IPS-18c (cell line): ENCODE measurements at regions not wholly inside any gene's neighbourhood (a gene's known extent, or its start where the extent isn't known, plus 50 kb on each side); places are given as distances from the start of the nearest gene placed in this dataset.

ENCODE experiments used
- H3K4me3 ChIP-seq: 2 replicates; pipeline ENCODE4 v1.7.0; 2013; ENCODE audit warnings: low read depth, mild to moderate bottlenecking, low read length, moderate library complexity; ENCODE audit not compliant: insufficient read depth
- H3K9me3 ChIP-seq: one replicate; pipeline ENCODE4 v1.6.1; 2013; ENCODE audit warnings: mild to moderate bottlenecking, low read length, moderate library complexity; ENCODE audit not compliant: control insufficient read depth, insufficient read depth

DNA sequence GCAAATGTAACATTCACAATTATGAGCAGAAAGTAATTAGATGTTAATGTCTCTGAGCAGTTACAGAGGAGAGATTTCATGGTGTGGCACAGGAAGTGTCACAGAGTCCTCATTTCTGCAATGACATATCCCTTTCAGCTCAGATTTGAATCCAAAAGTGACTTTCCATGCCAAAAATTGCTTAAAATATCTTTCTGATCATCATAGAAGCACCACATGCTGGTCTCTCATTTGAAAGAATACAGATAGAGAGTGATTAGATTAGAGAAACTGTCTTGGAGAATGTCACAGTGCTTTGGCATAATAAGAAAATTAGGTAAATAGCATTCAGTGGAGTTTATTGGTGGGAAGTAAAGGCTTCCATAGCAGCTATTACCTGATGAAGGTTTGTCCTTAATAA is 383.4 kb upstream of the CDH2 start:
- no peak overlapping the region for H3K4me3 ChIP-seq
- H3K9me3 ChIP-seq: no peaks in the 10 kb centered on the region

DNA sequence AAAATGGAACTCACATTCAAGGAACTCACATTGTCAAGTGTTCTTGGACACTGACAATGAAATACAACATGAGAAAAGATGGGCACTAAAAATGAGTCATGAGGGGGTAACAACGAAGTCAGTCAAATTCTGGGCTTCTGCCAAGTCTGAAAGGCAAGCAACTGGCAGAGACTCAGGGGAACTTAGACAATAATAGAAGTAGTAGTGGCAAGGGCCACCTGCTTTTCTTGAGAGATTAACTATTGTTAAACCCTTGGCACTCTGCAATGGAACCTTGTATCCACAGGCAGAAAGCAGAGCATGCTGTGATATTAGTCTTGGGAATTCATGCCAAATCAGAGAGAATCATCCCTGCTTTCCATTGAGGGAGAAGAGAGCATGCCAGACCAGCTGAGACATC is 382.6 kb upstream of the CDH2 start:
- Histone ChIP-seq H3K9me3 (no peaks in the 10 kb centered on the region), H3K4me3 (no peak overlapping the region)

DNA sequence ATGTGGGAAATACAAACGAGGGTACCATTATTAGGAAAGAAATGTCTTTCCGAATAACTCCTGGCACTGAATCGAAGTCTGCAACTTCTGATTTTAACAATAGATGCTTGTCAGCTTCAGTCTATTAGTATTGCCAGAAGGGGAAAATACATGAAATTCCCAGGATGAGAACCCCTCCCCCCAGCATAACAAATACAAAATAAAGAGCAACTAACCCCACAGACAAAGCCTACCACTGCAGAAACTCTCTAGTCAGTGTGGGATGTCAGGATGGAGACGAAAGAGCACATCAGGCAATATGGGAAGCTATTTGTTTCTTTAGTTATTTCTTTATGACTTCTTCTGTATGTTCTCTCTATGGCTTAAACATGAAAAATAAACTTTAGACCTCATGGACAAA is 365.0 kb upstream of the CDH2 start:
- H3K4me3 ChIP-seq: no peak overlapping the region
- H3K9me3 ChIP-seq: no peaks in the 10 kb centered on the region

DNA sequence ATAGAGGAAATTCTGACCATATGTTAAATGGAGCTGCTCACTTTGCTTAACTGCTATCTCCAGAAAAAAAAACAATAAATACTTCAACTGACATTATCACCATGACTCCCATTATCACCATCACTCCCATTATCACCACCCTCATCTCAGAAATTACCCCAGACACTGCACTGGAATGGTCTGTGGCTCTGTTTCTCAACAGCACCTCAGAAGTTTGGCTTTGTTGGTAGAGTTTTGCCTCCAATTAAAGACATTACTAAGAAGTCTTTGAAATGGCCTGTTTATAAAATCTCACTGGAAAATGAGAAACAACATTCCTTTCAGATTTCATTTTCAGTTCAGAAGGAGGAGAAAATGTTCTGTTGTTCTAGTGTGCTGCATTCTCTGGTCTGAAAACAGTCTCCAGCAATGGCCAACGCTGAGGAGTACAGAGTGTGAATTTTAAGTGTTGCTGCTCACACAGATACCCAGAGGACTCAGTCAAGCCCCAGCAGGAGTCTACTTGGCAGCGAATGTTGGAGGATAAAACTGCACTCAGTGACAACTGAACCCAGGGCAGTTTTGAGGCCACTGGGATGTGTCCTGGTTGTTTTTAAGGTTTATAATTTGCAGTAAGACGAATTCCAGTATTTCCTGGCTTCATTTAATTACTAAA is 364.5 kb upstream of the CDH2 start:
- H3K4me3 ChIP-seq: no peak overlapping the region
- H3K9me3 ChIP-seq: no peaks in the 10 kb centered on the region

DNA sequence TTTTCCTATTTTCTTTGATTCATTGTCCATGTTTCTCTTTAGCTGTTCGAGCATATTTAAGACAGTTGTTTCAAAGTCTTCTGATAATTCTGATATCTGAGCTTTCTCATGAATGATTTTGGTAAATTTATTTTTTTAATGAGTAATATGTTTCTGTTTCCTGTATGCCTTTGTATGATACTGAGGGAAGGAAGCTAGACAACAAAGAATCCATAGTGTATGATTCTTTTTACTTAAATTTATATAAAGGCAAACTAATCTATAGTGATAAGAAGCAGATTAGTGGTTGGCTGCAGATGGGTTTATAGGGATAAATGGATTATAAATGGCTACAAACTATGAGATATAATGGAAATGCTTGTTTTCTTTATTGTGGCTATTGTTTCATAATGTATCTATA is 352.7 kb upstream of the CDH2 start:
- H3K4me3 ChIP-seq: no peak overlapping the region
- H3K9me3 ChIP-seq: no peaks in the 10 kb centered on the region

DNA sequence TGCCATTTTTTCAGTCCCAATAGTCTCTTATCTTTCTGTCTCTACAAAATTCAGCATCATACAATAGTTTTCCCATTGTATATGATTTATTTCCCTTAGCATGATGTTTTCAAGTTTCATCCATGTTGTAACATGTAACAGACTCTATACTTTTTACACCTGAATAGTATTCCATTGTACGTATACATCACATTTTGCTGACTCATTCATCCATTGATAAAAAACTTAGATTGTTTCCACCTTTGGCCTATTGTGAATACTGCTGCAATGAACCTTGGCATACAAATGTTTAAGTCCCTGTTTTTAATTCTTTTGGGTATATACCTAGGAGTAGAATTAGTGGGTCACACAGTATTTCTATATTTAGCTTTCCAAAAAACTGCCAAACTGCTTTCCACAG is 349.3 kb upstream of the CDH2 start:
- Histone ChIP-seq H3K9me3 (no peaks in the 10 kb centered on the region), H3K4me3 (no peak overlapping the region)

DNA sequence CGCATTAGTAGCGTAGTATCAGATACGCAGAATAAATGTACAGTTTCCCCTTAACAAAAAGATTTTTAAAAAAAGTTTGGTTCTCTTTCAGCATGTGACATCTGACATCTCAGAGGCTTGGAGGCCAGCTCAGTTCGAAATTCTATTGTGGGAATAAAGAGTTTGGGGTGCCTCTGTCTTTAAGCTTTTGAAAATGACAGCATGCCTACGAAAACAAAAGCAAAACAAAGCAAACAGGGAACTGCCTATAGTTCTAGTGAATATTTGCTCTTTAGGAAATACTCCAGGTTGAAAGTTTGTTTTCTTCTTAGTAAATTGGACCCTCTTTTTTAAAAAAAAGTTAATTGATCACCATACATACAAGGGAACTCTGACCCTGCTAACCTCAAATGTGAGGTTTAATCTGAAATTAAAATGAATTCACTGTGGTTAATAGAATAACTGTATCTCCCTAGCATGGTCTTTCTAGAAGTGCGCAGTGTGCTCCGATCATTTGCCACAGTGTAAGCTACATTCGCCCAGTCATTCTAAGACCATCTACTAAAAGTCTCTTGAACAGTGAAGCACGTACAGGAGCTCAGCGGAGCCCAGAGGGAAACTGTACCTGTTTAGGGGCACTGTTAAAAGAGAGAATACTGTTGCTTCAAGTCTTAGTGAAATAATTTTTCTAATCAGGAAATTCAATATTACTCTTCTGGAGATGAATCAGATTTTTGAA is 347.0 kb upstream of the CDH2 start:
- Histone ChIP-seq H3K9me3 (no peaks in the 10 kb centered on the region), H3K4me3 (no peak overlapping the region)

DNA sequence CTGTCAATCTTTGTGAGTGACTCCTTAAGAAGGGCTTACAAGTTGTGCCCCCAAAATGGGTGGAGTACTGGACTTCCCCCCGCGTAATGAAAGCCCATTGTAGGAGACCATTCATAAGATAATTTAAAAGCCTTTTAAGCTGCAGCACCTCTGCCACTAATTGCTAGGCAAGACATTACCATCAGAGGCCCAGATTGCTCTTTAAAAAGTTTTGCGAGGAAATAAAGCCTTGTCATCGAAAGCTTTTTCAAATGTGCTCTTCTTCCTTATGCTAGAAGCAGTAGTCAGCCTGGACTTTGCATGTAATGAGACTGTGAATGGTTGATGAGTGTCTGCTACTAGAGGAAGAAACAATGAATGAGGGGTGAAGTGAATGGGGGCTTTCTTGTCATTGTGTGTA is 345.3 kb upstream of the CDH2 start:
- H3K9me3 ChIP-seq: no peaks in the 10 kb centered on the region
- no peak overlapping the region for H3K4me3 ChIP-seq

DNA sequence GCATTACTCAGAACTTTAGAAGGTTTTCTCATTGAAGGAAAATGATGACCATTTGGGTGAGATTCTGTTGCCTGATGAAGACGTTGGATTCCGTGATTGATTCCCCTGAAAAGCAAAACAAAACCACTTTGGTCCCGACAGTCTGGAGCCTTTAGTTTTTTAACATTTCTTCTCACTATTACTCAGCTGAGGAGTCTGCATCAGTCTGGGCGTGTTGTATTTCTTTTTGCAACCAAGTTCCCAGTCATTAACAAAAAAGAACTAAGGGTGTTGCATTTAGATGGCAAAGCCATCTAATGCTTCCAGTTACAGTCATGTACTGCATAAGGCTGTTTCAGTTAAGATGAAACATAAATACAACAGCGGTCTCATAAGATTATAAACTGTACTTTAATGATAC is 343.1 kb upstream of the CDH2 start:
- Histone ChIP-seq H3K4me3 (no peak overlapping the region), H3K9me3 (no peaks in the 10 kb centered on the region)

DNA sequence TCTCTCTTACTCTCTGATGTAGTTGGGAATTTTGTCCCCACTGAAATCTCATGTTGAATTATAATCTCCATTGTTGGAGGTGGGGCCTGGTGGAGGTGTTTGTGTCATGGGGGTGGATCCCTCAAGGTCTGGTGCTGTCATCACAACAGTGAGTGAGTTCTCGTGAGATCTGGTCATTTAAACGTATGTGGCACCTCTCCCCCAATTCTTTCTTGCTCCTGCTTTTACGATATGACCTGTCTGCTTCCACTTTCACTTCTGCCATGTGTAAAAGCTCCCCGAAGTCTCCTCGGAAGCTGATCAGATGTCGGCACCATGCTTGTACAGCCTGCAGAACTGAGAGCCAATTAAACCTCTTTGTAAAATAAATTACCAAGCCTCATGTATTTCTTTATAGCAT is 337.8 kb upstream of the CDH2 start:
- Histone ChIP-seq H3K9me3 (no peaks in the 10 kb centered on the region), H3K4me3 (no peak overlapping the region)

DNA sequence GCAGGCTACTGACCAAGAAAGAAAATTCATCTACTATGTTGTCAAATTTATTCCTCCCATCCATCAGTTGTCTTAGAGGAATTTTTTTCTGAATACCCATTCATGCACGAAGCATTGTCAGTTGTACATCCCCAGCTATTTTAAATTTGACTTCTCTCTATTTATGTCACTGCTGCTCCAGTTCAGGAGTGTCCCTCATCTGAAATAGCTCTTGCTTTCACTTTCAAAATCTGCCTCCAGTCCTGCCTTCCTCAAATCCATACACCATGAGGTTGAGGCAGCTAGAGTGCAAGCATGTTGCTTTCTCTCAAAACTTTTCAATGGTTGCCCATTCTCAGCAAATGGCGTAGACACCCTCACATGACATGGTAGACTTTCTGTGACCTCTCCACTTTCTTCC is 335.4 kb upstream of the CDH2 start:
- no peaks in the 10 kb centered on the region for H3K9me3 ChIP-seq
- H3K4me3 ChIP-seq: no peak overlapping the region

DNA sequence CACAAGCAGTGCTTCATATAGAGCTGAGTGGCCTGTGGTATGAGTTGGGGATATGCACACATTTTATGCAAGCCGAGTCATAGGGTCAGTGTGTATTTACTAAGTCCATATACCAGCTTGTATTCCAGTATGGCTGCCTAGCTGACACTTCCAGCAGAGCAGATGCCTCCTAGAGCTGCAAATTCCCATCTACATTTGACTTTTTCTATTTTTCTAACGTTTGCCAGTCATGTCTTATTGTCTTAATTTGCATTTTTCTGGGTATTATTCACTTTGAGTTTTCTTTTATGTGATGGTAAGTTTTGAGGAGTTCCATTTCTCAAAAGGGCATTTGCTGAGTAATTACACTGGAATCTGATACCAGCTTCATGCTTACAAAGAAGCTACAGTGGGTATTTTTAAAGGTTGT is 334.5 kb upstream of the CDH2 start:
- no peak overlapping the region for H3K4me3 ChIP-seq
- no peaks in the 10 kb centered on the region for H3K9me3 ChIP-seq

DNA sequence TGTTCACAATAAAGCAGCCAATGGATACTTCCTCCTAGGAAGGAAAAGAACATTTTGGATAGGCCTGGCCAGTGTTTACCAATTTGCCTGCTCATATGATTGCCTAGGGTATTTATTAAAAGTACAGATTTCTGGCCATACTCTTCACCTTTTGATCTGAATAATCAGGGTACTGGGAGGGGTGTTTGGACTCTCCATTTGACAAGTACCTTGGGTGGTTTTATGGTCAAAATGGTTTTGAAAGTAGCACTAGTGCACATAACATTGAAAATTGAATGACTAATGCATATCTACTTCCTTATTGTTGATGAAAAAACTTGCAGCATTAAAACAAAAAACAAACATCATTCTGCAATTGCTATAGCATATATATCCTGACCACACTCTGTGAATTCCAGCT is 333.3 kb upstream of the CDH2 start:
- H3K9me3 ChIP-seq: no peaks in the 10 kb centered on the region
- H3K4me3 ChIP-seq: no peak overlapping the region

DNA sequence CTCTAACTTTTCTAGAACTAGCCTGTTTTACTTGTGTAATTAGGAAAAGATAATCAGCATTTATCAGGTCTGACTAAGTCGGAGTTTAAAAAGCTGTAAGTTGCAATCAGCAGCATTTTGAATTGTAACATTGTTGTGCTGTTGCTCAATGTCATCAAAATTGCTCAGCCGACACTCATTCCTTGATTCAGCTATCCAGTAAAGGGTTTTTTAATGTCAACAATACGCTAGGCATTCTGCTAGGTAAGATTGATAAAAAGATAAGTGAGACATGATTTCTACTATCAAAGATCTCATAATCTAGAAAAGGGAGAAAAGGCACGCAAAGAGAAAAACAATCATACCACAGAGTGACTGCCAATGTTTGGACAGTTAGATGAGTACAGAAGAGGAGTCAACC is 327.1 kb upstream of the CDH2 start:
- Histone ChIP-seq H3K4me3 (no peak overlapping the region), H3K9me3 (no peaks in the 10 kb centered on the region)

DNA sequence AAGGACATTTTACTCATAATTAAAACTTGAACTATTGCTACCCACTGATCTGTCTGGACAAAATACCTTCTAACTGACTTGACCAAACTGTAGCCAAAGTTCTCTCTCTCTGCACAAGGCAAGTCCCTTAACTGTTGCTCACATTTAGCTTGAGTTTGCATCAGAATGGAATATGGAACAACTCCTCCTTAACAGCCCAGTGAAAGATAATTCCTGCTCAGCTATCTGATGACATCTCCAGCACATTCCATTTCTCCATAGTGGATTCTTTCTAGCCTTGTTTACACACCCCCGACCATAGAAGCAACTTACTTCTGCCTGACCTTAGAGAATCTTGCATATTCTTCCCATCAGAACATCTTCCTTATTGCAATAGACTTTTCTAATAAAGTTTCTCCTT is 317.2 kb upstream of the CDH2 start:
- Histone ChIP-seq H3K9me3 (no peaks in the 10 kb centered on the region), H3K4me3 (no peak overlapping the region)

DNA sequence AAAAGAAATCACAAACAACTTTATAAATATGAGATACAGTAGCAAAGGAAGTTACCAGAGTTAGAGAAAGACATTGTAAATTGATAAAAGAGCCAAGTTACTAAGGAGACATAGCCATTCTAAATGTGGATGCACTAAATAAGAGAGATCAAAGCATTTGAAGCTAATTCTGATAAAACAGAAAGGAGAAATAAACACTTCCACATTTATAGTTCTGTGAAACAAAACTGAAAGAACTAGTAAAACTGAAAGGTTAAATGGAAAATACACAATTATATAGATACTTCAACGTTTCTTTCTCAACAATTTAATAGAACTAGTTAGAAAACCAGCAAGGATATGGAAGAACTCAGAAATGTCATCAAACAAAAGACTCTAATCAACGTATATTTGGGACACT is 309.0 kb upstream of the CDH2 start:
- H3K4me3 ChIP-seq: no peak overlapping the region
- no peaks in the 10 kb centered on the region for H3K9me3 ChIP-seq

DNA sequence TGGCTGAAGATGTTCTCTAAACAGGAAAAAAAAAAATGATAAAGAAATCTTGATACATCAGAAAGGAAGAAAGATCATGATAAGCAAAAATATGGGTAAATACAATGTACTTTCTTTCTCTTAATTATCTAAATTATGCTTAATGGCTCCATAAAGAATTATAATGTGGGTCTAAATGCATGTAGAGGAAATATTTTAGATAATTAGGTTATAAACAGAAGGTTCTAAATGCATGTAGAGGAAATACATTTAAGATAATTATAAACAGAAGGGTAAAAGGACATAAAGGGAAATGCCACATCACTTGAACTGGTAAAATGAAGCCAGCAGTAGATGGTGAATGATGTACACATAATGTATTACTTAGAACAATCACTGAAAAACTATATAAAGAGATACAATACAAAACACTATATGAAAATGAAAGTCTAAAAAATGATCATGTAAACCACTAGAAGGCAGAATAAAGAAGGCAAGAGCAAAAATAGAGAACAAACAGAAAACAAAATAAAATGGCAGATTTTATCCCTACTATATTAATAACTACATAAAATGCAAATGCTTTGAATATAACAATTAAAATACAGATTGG is 308.4 kb upstream of the CDH2 start:
- H3K4me3 ChIP-seq: no peak overlapping the region
- no peaks in the 10 kb centered on the region for H3K9me3 ChIP-seq

DNA sequence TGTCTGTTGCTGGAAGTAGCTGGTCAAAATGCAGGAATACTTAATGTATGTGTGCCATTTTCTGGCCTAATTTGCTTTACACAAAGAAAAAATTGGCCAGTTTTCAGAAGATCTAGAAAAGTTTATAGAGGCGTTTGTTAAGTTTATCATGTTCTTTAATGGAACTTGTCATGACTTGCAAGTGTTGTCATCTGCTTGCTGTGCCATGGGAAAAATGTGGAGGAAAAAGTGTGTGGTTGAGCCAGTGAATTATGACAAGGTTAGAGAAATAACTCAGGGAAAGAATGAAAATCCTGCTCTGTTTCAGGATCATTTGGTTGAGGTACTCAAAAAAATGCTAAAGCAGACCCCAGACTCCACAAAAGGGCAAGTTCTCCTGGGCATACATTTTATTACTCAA is 301.6 kb upstream of the CDH2 start:
- H3K4me3 ChIP-seq: no peak overlapping the region

DNA sequence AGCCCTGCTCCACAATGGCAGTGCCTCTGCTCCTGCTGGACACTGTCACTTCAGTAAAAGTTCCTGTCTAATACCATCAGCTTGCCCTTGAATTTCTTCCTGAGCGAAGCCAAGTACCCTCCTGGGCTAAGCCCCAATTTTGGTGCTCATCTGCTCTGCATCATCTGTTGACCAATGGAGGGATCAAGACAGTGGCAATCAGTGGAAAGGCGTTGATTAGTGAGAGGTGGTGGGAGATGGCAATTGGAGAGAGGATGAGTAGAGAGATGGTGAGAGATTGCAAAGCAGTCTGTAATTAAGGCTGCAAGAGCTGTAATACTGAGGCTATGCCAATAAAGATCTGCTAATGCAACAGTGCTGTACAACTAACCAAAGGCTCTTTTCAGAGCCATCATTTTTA is 299.4 kb upstream of the CDH2 start:
- no peaks in the 10 kb centered on the region for H3K9me3 ChIP-seq
- H3K4me3 ChIP-seq: no peak overlapping the region

More for the DNA sequence above, 301.6 kb upstream of the CDH2 start:
- H3K9me3 ChIP-seq: no peaks in the 10 kb centered on the region
